ENCODE measurements at regions not wholly inside any gene's neighbourhood (a gene's known extent, or its start where the extent isn't known, plus 50 kb on each side); places are given as distances from the start of the nearest gene placed in this dataset.

DNA sequence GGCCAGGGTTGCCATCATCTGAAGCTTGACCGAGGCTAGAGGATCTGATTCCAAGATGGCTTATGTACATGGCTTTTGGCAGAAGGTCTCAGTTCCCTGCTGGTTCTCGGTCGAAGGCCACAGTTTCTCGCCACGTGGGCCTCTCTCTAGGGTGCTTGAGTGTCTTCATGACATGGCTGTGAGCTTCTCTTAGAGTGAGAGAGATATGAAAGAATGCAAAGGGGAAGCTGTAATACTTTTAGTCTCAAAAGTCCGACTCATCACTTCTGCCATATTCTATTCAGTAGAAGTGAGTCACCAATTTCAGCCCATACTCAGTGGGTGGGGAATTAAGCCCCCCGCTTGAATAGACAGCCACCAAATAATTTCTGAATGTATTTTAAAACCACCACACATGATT lies 94.2 kb downstream of the UTRN start:
- TF ChIP-seq, protein P1, sequence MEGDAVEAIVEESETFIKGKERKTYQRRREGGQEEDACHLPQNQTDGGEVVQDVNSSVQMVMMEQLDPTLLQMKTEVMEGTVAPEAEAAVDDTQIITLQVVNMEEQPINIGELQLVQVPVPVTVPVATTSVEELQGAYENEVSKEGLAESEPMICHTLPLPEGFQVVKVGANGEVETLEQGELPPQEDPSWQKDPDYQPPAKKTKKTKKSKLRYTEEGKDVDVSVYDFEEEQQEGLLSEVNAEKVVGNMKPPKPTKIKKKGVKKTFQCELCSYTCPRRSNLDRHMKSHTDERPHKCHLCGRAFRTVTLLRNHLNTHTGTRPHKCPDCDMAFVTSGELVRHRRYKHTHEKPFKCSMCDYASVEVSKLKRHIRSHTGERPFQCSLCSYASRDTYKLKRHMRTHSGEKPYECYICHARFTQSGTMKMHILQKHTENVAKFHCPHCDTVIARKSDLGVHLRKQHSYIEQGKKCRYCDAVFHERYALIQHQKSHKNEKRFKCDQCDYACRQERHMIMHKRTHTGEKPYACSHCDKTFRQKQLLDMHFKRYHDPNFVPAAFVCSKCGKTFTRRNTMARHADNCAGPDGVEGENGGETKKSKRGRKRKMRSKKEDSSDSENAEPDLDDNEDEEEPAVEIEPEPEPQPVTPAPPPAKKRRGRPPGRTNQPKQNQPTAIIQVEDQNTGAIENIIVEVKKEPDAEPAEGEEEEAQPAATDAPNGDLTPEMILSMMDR (IDR thresholded peaks at IDR 0.05), result no peak
- no peak for TF ChIP-seq ZFX (IDR thresholded peaks at IDR 0.05; ENCODE audit: borderline replicate concordance)

Data from 22Rv1 (cell line).